ENCODE measurements at regions not wholly inside any gene's neighbourhood (a gene's known extent, or its start where the extent isn't known, plus 50 kb on each side); places are given as distances from the start of the nearest gene placed in this dataset.

GRCh38 chr17:54425671-54426070, 475.0 kb upstream of the TOM1L1 start:
- intact Hi-C loops (cut with DNase I), result no loop called here
- WGBS, 2 donors, result 29 to 41% methylated on average over 3 of the region's 3 CpGs
- ATAC-seq, result no peak

GRCh38 chr17:54426296-54426886, 474.3 kb upstream of the TOM1L1 start:
- H3K4me1 ChIP-seq, result no peaks in the 10 kb centered on the region
- no peak for TF ChIP-seq CTCF (IDR thresholded peaks at IDR 0.05)
- no peaks in the 10 kb centered on the region for H3K36me3 ChIP-seq
- no peaks in the 10 kb centered on the region for H3K9me3 ChIP-seq
- intact Hi-C loops (cut with DNase I), result no loop called here
- WGBS, 2 donors, result 27 to 32% methylated on average over 1 of the region's 1 CpG
- no peak overlapping the region for H3K27ac ChIP-seq
- ATAC-seq, result no peak
- no peak for FAIRE-seq
- DNase-seq, result no peak
- no peak overlapping the region for H3K4me3 ChIP-seq
- no peaks in the 10 kb centered on the region for H3K27me3 ChIP-seq

More at GRCh38 chr17:54425671-54426070, 475.0 kb upstream of the TOM1L1 start:
- Histone ChIP-seq H3K4me1 (no peaks in the 10 kb centered on the region), H3K4me3 (no peak overlapping the region), H3K36me3 (no peaks in the 10 kb centered on the region), H3K27me3 (no peaks in the 10 kb centered on the region), H3K9me3 (no peaks in the 10 kb centered on the region), H3K27ac (no peak overlapping the region)
- DNase-seq (no peak), FAIRE-seq (no peak)
- no peak for TF ChIP-seq CTCF (IDR thresholded peaks at IDR 0.05)

- FAIRE-seq, result no peak
- intact Hi-C loops (cut with DNase I), result no loop called here
- Histone ChIP-seq H3K4me1 (no peaks in the 10 kb centered on the region), H3K4me3 (no peak overlapping the region), H3K36me3 (no peaks in the 10 kb centered on the region), H3K27me3 (no peaks in the 10 kb centered on the region), H3K9me3 (no peaks in the 10 kb centered on the region), H3K27ac (no peak overlapping the region)
- WGBS, 2 donors, result 57% methylated on average over 10 of the region's 10 CpGs
- ATAC-seq, result no peak
- DNase-seq, result peak in 1 of 6 donors; percentile 11
- no peak for TF ChIP-seq CTCF (IDR thresholded peaks at IDR 0.05)
These were observed 464.7 kb upstream of the TOM1L1 start for GRCh38 chr17:54435966-54436365.

- H3K27me3 ChIP-seq, result no peaks in the 10 kb centered on the region
- WGBS, 2 donors, result 33 to 41% methylated on average over 7 of the region's 7 CpGs
- DNase-seq (no peak), FAIRE-seq (no peak), ATAC-seq (no peak)
- TF ChIP-seq CTCF (IDR thresholded peaks at IDR 0.05), result no peak
- H3K4me1 ChIP-seq, result no peaks in the 10 kb centered on the region
- H3K36me3 ChIP-seq, result no peaks in the 10 kb centered on the region
- no peak overlapping the region for H3K27ac ChIP-seq
- intact Hi-C loops (cut with DNase I), result no loop called here
- H3K9me3 ChIP-seq, result no peaks in the 10 kb centered on the region
- no peak overlapping the region for H3K4me3 ChIP-seq
These were observed 460.8 kb upstream of the TOM1L1 start for GRCh38 chr17:54439816-54440215.

GRCh38 chr17:54451051-54451450, 449.6 kb upstream of the TOM1L1 start:
- Histone ChIP-seq H3K27me3 (no peaks in the 10 kb centered on the region), H3K4me3 (no peak overlapping the region), H3K4me1 (no peaks in the 10 kb centered on the region), H3K27ac (no peak overlapping the region), H3K9me3 (no peaks in the 10 kb centered on the region), H3K36me3 (no peaks in the 10 kb centered on the region)
- FAIRE-seq (no peak), DNase-seq (no peak), ATAC-seq (no peak)
- intact Hi-C loops (cut with DNase I), result no loop called here
- WGBS, 2 donors, result 39 to 54% methylated on average over 1 of the region's 1 CpG
- no peak for TF ChIP-seq CTCF (IDR thresholded peaks at IDR 0.05)

Data from pancreas (tissue), 10 donors.